ENCODE measurements at regions not wholly inside any gene's neighbourhood (a gene's known extent, or its start where the extent isn't known, plus 50 kb on each side); places are given as distances from the start of the nearest gene placed in this dataset.

DNA sequence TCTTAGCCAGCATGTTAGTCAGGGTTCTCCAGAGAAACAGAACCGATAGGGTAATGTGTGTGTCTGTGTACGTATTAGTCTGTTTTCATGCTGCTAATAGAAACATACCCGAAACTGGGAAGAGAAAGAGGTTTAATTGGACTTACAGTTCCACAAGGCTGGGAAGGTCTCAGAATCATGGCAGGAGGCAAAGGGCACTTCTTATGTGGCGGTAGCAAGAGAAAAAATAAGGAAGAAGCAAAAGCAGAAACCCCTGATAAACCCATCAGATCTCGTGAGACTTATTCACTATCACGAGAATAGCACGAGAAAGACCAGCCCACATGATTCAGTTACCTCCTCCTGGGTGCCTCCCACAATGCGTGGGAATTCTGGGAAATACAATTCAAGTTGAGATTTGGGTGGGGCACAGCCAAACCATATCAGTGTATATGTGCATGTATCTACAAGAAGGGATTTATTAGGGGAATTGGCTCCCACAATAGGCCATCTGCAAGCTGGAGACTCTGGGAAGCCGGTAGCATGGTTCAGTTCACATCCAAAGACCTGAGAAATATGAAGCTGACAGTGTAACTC is 173.7 kb upstream of the NECTIN1 start:
- no peak for TF ChIP-seq EZH2 (IDR thresholded peaks at IDR 0.05; ENCODE audit: insufficient read depth, low read length)
- TF ChIP-seq, protein P1, sequence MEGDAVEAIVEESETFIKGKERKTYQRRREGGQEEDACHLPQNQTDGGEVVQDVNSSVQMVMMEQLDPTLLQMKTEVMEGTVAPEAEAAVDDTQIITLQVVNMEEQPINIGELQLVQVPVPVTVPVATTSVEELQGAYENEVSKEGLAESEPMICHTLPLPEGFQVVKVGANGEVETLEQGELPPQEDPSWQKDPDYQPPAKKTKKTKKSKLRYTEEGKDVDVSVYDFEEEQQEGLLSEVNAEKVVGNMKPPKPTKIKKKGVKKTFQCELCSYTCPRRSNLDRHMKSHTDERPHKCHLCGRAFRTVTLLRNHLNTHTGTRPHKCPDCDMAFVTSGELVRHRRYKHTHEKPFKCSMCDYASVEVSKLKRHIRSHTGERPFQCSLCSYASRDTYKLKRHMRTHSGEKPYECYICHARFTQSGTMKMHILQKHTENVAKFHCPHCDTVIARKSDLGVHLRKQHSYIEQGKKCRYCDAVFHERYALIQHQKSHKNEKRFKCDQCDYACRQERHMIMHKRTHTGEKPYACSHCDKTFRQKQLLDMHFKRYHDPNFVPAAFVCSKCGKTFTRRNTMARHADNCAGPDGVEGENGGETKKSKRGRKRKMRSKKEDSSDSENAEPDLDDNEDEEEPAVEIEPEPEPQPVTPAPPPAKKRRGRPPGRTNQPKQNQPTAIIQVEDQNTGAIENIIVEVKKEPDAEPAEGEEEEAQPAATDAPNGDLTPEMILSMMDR (IDR thresholded peaks at IDR 0.05; ENCODE audit: insufficient read depth, low read depth, low read length) = no peak

All from astrocyte (in vitro differentiated cells and primary cell).